GM19468 (cell line): ENCODE measurements at regions not wholly inside any gene's neighbourhood (a gene's known extent, or its start where the extent isn't known, plus 50 kb on each side); places are given as distances from the start of the nearest gene placed in this dataset.
"Not testable (repeated sequence)": the region's sequence is repeated elsewhere in the genome, so short reads cannot be mapped to it uniquely, and the experiment has no call there.

ENCODE experiments used
- ATAC-seq: cut with Tn5 transposase; IDR thresholded peaks from one replicate; pipeline ENCODE4 v1.9.1; 2021; ENCODE audit warnings: mild to moderate bottlenecking, moderate library complexity, moderate number of reproducible peaks; ENCODE audit not compliant: unreplicated experiment; ENCODE audit errors: extremely low read depth

DNA sequence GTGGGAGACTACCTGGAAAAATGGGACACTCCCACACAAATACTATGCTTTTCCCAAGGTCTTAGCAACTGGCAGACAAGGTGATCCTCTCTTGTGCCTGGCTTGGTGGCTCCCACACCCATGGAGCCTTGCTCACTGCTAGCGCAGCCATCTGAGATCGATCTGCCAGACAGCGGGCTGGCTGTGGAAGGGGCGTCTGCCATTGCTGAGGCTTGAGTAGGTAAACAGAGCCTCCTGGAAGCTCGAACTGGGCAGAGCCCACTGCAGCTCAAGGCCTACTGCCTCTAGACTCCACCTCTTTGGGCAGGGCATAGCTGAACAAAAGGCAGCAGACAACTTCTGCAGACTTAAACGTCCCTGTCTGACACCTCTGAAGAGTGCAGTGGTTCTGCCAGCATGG lies 360.3 kb upstream of the EPHA3 start:
- not testable (repeated sequence) for ATAC-seq

DNA sequence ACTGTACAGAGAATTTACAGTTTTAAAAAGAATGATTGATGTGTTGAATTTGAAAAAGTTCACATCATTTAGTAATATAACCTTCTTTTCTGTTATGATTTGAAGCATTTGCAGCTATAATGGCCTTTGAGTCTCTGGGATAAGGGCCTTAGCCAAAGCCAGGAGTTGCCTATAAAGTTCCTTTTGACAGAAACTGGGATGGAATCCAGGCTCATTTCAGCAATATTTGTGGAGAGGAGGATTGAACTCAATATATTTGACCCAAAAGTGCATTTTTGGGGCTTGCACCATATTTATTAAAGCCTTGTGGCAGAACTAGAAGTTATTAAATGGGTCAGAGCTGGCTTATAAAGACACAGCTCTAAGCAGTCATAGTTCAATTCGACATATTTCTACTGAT lies 348.7 kb upstream of the EPHA3 start:
- ATAC-seq = no peak

DNA sequence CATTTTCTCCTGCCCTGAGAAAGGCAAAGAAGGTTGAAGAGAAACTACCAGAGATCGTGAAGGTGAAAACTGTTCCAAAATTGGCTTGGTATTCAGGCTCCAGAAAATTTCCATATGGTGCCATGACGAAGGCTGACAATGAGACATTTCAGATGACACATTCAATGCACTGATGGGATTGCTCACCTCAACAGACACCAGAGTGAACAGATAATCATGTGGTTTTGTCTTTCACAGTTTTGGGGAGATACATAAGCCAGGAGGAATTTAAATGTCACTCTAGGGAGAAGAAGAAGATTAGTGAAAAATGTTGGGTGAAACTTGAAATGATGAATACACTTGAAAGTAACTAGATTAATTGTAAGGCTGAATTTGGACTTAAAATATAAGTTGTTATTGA lies 339.7 kb upstream of the EPHA3 start:
- no peak for ATAC-seq

DNA sequence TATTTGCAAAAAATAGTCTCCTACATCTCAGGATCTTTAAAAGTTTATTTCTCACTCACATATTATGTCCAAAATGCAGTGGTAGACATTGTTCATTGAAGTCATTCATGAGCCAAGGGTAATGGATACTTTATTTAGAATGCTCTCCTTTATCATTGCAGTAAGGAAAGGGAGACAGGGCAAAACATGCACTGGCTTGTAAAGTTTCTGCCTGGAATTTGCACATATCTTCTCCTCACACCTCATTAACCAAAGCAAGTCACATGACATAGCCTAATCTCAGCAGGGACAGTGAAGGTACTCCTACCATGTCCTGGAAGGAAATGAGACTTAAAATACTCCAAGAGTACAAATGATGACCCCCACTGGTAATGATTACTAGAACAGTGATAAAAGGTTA lies 333.7 kb upstream of the EPHA3 start:
- ATAC-seq = no peak

DNA sequence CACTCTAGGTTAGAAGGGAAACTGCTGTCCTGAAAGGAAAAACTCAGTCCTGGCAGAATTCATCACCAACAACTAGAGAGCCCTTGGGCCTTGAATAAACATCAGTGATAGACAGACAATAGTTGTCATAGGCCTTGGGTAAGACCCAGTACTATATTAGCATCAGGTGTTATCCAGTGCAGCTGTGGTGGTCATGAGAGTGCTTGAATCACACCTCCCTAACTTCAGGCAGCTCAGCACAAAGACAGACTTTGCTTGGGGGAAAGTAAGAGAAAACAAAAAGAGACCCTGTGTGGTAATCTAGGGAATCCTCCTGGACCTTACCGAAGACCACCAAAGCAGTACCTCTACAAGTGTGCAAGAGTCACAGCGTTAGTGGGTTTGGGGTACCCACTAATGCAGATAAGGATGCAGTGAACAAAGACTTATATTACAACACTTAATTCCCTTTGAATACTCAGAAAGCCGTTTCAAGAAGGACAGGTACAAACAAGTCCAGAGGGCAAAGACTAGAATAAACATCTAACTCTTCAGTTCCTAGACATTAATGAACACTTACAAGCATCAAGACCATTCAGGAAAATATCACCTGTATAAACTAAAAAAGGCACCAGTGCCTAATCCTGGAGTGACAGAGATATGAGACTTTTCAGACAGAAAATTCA lies 332.3 kb upstream of the EPHA3 start:
- no peak for ATAC-seq

DNA sequence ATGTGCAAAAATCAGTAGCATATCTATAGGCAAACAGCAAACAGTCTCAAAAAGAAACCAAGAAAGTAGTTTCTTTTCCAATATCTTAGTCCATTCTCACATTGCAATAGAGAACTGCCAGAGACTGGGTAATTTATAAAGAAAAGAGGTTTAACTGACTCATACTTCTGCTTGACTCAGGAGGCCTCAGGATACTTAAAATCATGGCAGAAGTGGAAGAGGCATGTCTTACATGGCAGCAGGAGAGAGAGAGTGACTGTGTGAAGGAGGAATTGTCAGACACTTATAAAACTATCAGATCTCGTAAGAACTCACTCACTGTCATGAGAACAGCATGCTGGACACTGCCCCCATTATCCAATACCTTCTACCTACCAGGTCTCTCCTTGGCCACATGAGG lies 327.9 kb upstream of the EPHA3 start:
- ATAC-seq = no peak

DNA sequence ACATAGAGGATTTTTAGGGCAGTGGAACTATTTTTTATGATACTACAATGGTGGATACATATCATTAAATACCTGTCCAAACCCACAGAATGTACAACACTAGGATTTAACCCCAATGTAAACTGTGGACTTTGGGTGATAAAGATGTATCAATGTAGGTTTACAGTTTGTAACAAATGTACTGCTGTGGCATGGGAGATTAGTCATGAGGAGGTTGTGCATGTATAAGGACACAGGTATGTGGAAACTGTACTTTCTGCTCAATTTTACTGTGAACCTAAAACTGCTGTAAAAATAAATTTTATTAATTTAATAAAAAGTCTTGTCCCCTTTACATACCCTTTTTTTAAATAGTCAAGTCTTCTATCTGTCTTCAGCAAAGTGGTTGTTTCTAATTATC lies 322.5 kb upstream of the EPHA3 start:
- ATAC-seq = no peak

DNA sequence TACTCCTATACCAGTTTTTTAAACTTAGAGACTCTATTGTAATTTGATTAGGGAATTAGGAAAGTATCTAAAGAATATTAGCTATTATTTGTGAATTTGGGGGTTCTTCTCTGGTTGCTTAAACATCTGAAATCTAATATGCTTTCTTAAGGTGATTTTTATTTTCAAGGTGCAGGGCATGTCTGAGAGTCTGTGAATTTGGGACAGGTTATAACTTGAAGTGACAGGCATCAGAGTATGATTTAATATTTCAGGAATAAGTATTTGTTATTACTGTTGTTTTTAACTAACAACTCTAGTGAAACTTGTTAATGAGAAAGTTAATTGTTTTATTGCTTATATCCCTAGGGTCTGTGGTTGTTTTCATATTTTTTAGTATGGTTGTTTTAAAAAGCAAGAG lies 321.6 kb upstream of the EPHA3 start:
- ATAC-seq = no peak

DNA sequence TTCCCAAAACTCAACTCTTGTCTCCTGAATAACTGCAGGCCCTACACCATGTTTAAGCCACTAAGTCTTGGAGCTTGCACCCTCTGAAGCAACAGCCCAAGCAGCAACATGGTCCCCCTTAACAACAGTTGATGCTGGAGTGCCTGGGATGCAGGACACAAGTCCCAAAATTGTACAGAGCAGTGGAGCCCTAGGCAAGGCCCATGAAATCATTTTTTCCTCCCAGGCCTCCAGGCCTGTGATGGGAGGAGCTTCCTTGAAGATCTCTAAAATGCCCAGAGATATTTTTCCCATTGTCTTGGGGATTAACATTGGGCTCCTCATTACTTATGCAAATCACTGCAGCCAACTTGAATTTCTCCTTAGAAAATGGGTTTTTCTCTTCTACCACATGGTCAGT lies 311.9 kb upstream of the EPHA3 start:
- ATAC-seq = no peak

DNA sequence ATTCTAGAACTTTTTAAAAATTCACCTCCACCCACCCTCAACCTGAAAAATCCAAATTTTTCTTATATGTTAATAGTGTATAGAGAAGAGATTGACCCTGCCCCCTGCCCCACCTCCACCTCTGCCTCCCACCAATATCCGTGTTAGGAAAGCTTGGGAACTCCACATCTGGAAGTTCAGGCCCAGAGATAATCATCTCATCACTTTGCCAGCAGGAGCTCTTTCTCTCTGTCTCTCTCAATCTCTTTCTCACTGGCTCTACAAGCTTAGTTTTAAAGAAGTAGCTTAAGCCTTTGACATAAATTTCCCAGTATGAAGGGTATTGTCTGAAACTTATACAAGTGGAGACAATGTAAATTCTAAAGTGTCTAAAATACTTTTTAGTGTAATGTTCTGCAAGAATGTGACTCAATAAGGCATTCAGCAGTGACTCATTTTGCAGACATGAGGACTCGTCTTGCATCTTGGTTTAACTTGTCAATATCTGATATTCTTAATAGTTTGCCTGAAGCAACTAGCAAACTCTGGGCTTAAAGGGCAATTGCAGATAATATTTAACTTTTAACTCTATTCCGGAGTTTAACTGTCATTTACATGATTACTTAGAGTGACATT lies 299.8 kb upstream of the EPHA3 start:
- no peak for ATAC-seq

DNA sequence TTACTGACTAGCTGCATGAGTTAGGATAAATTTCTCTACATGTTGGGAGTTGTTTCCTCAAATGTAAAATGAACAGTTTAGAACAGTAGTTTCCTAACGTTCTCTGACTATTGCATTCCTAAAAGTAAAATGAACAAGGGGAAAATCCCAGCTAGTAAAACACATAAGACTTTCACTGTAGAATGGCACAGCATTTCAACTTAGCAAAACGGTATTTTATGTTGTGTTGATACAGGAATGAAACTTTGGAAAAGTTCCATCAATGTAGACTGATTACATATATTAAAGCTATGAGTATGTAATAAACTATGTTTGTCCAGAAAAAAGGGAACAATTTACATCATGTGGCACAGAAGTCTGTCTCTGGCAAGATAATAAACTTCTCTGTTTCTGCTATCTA lies 297.4 kb upstream of the EPHA3 start:
- ATAC-seq = no peak

DNA sequence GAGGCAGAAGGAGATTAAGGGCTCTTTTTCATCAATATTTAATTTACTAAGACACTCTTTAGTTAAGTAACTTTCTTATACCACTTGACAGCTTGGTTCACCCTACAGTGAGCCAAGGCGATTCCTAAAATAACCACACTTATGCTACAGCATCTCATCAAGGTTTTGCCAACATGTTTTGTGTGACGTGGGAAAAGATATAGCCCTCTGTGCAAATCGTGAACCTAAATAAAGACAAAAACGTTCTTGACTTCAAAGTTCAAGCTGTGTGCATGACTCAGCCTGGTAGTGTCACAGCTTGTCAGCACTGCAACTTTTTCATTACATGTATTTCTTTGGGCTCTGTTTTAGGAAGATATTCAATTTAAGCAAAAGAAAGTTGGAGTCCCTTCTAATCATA lies 297.0 kb upstream of the EPHA3 start:
- ATAC-seq = no peak

DNA sequence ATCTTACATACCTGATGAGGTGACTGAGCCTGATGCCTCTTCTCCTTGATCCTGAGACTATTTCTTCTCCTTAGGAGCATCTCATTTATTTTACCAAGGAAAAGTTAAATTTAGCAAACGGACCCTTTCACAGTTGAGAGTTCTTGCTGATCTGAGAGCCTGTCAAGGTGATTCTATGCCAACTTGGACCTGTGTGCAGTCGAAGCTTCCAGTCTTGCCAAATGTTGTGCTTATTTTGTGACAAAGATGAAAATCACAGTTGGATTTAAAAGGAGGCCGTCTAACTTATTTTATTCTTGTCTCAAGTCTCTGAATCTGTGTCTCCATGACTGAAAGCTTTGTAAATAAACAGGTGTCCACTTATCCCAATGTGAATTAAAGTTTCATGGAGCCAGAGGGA lies 296.3 kb upstream of the EPHA3 start:
- ATAC-seq = no peak

DNA sequence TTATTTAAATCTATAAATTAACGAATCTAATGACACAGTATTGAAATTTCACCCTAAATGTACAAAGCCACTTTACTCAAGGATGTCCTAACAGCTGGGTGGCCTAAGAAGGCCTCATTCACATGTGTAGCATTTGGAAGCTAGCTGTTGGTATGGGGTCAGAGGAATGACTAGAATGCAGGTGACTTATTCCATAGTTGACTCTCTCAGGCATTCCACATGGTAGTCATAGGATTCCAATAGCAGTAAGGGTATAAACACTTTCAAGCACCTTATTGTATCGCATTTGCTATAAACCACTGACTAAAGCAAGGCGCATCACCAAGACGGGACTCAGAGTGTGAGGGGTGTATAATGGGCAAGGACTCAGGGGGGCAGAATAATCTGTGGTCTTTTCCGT lies 294.8 kb upstream of the EPHA3 start:
- ATAC-seq = no peak

DNA sequence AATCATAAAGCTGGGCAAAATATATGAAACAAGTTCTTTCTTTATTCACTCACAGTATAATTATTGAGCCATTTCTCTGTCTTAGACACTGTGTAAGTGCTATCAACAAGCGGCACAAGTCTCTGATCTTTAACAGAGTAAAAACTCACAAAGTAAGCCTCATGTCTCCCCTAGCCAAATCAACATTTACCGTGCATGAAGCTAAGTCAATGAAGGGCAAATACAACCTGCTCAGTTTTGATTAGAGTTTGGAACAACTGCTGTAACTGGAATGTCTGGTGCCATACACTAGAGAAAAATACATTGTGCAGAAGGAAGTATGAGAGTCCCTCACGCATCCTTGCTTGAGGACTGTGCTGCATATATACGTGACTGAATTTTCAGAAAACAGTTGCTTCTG lies 291.0 kb upstream of the EPHA3 start:
- ATAC-seq = no peak

DNA sequence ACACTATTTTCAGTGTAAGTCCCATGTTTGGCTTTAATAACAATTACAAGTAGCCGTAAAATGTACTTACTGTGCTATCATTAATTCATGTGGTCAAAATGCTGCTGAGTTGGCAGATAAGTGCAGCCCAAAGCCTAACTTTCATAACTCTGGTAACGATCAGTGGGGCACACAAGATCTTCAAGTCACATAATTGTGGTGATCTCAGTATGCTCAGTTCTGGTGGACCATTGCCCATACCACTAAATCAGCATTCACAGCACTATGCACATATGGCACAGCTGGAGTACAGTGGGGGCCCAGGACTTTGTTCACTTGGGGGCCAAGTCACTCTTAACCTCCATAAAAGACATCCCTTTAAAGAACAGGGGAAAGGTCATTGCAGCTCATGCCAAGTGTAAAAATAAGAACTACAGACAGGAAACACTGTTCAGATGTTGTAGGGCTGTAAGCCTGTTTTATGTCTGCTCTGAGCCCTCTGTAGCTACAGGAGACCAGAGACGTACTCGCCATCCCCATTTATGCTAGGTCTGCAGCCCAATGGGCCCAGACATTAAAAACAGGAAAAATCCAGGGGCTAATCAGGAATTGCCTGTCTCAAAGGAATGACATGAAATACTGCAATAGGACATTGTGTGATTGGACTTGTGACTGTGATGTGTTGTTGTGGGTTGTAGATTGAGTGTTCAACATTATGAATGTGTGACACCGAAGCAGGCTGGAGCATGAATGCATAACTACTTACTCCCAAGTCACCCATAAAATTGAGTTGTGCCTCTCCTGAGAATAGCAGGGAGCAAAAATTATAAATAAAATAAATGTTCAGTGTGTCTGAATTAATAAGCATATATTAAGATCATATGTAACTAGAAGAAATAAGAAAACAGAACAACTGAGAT lies 282.5 kb upstream of the EPHA3 start:
- no peak for ATAC-seq

DNA sequence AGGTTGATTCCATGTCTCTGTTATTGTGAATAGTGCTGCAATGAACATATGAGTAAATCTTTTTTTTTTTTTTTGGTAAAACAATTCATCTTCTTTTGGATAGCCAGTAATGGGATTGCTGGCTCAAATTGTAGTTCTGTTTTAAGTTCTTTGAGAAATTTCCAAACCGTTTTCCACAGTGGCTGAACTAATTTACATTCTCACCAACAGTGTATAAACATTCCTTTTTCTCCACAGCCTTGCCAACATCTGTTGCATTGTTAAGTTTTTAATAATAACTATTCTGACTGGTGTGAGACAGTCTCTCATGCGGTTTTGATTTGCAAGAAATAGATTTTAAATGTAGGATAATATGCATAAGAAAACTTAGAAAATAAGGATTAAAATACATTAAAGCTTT lies 279.0 kb upstream of the EPHA3 start:
- ATAC-seq = no peak

DNA sequence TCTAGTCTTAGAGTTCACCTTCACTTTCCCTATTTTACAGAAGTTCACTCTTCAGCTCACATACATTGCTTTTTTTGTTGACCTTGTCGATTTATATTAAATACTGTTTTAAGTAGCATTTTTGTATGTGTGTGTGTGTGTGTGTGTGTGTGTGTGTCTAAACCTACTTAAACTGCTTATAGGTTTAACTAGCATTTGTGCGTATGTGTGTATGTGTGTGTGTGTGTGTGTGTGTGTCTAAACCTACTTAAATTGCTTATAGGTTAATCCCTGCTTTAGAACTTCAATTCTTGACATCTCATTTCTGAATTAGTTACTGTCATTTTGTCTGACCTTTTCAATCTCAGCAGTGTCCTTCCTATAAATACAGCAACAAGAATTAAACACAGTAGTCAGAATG lies 254.8 kb upstream of the EPHA3 start:
- no peak for ATAC-seq

DNA sequence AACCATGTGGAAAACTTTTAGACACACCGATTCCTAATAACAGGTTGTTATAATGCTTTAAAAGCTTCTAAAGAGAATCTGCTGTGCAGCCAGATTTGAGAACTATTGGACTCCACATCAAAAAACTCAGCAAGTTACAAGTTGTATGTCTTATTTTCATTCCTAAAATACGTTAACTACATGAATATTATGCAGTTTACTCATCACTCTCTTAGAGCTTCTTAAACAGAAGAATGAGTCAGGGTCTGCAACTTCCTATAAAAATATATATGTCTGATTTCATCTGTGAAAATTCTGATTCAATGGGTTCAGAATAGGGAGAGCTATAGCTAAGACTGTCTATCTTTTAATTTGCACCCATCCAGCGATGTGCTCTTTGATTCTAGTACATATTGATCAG lies 244.2 kb upstream of the EPHA3 start:
- ATAC-seq = no peak

DNA sequence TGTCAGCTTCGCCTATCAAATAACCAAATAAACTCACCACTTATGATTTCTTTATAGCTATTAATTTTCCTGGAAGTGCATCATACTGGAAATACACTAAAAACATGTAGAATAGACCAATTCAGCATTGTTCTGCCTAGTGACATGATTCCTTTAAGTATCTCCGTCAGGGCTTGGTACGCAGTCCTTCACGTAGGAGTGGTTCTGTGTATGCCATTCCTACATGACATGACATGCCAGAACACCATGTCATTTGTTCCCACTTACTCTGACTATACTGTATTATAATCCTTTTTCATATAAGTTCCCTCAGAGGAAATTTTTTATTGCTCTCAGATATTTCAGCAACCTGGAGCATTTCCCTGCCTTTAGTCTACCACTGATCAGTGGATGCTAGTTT lies 230.7 kb upstream of the EPHA3 start:
- no peak for ATAC-seq

DNA sequence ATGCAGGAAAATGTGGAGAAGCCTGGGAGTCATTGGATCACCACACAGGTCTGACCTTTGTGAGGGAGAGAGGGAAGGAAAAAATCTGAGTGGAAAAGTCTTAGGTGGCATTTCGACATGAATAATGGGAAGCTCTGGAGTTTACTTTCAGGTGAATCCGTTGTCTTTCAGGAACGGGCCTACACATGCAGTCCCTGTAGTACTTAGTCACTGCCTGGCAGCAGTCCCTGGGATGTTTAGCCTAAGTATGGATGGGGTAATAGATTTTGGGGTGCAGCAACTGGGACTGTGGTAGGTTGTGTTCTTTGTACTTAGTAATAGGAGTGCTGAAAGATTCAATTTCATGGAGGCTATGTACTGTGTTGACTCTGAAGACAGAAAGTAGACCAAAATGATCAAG lies 227.5 kb upstream of the EPHA3 start:
- ATAC-seq = no peak
